NCI-H1105 treated with DMSO at 0.1 percent for 48 hours (cell line): ENCODE measurements at regions not wholly inside any gene's neighbourhood (a gene's known extent, or its start where the extent isn't known, plus 50 kb on each side); places are given as distances from the start of the nearest gene placed in this dataset.

Experiments
- DNase-seq: peaks from one replicate; lab custom pipeline; 2025; lab: John Stamatoyannopoulos, UW

DNA sequence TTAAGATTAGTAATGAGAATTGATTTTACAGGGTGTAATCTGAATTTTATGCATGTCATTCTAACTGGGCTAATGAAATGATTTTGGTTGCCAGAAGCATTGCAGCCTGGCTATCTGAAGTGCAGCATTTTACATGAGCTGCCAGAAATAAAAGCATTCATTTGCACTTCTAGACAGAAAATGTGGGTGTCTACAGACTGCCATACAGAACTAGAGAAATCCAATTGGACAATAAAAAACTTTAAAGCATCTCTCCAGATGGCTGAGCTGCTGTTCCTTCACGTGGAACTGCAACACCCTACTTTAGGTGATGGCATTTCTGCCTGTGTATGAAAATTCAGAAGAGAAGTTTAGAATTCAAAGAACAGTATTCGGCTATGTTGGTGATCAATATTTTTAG lies 450.1 kb upstream of the SLITRK1 start:
- no peak for DNase-seq

- no peak for DNase-seq
These were observed 433.3 kb upstream of the SLITRK1 start for GRCh38 chr13:84315527-84315926.

GRCh38 chr13:84303035-84303434 lies 420.8 kb upstream of the SLITRK1 start:
- DNase-seq: no peak

GRCh38 chr13:84297251-84297650 lies 415.0 kb upstream of the SLITRK1 start:
- no peak for DNase-seq

GRCh38 chr13:84296401-84296800 lies 414.1 kb upstream of the SLITRK1 start:
- no peak for DNase-seq

DNA sequence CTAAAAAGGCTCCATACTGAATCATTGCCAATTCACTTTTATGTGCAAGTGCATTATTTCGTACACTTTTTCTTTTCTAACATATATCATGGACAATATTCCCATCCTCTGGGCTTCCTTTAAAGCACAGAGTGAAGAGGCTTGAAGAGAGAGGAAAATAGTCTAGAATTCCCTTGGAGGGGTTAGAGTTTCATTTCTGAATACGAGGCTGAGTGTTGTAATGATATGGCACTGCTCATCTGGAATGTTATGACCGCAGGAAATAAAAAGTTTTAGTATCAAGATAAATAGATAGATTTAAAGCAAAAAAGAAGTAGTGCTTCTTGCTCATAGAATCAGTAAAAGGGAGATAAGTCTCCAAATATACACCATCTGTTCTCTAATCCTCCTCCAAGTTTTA lies 412.3 kb upstream of the SLITRK1 start:
- DNase-seq: no peak

DNA sequence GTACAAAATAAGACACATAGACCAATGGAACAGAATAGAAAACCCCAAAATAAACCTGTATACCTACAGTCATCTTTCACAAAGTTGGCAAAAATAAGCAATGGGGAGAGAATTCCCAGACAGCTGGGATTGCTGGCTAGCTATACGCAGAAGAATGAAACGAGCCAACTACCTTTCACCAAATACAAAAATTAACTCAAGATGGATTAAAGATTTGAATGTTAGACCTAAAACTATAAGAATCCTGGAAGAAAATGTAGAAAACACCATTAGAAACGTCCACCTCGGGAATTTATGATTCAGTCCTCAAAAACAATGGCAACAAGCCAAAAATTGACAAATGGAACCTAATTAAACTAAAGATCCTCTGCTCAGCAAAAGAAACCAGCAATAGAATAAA lies 408.1 kb upstream of the SLITRK1 start:
- no peak for DNase-seq

DNA sequence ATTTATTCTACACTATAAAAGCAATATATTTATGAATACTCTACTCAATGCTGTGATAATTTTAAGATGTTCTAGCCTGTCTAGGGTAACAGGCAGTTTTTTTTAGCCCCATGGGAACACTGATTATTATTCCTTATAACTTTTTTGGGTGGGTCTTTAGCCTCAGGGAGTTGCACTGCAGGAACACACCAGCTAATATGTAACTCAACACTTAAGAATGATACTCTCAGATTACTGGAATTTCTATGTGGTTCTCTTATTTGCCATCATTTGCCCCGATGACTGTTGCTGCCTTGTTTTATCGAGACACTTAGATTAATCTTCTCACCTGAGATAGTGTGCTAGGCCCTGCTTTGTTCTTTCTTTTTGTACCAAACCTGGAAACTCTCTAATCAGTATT lies 396.9 kb upstream of the SLITRK1 start:
- DNase-seq: no peak

GRCh38 chr13:84272877-84273562 lies 390.7 kb upstream of the SLITRK1 start:
- DNase-seq: no peak

GRCh38 chr13:84265257-84265764 lies 383.0 kb upstream of the SLITRK1 start:
- no peak for DNase-seq

DNA sequence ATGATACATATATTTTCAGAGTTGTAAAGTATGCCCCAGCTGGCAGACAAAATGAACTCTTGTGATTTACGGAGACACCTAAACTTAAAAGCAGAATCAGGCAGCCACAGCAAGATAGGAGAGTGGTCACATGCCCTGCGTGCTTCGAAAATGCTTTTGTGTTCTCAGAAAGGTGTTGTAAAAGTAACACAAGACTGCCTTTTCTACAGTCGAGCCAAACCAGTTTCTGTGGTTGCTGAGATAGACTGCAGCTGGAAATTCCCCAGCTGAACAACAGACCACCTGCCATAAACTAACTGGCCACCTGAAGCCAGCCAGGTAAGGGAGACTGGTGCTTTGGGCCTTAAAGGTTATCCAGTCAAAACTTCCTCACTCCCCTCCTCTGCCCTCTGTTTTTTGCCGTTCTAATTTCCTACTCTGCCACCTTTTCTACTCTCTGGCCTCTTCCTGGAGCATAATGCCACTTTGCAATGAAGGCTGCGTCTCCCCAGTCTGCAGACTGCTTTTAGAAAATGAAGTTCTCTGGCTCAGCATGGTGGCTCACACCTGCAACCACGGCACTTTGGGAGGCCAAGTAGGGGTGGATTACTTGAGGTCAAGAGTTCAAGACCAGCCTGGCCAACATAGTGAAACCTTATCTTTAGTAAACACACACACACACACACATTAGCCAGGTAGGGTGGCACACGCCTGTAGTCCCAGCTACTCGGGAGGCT lies 381.2 kb upstream of the SLITRK1 start:
- no peak for DNase-seq

DNA sequence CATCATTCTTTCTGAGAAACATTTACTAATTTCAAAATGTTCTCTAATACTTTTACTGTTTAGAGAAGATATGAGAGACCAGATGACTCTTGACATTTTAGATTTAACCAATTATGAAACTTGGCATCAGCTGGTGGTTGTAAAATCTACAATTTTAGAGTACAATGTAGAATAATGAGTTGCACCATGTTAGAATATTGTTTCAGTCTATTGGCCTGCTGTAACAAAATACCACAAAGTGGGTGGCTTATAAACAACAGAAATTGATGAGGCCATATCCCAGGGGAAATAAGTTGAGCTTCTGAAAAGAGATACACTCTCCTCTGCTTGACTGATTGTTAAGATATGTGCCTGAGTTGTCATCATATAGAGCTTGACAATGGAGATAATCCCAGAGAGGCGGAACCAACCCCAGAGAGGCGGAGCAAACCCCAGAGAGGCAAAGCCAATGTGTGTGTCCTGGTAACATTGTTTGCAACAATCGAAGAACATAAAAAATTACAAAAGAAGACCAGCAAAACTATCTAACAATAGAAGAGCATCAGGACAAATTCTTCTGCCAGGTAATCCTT lies 373.0 kb upstream of the SLITRK1 start:
- no peak for DNase-seq

DNA sequence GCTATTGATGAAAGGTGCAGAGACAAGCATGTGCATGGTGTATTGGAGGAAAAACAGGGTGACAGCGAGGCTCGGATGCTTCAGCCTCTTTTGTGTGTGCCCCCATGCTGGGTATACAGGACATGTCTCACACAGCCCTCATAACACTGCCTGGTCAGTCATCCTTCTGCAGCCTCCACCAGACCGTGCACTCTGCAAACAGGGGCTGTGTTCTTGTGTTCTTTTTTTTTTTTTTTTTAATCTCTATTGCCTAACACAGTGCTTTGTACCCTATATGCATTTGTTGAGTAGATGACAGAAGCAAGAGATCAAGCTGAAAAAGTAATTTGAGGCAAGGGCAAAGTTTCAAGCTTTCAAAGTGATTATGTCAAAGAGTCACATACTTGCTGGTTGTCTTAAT lies 367.2 kb upstream of the SLITRK1 start:
- no peak for DNase-seq

- DNase-seq: no peak
These were observed 361.1 kb upstream of the SLITRK1 start for GRCh38 chr13:84243340-84243739.

DNA sequence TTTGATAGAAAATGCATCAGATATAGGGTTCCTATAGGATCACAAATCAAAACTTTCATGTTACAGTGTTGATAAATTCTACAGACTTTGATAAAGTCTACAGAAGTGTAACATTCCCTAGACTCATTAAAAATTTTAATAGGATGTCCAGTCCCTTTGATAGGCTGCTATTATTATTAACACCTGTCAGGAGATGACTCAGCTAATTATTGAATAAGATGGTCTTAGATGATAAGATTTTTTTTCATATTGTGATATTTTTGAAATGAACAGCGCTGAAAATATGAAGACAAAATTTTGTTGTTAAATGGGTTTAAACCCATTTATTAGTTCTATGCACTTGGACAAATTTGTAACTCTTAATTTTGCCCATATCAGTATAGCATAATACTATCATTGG lies 356.8 kb upstream of the SLITRK1 start:
- no peak for DNase-seq

DNA sequence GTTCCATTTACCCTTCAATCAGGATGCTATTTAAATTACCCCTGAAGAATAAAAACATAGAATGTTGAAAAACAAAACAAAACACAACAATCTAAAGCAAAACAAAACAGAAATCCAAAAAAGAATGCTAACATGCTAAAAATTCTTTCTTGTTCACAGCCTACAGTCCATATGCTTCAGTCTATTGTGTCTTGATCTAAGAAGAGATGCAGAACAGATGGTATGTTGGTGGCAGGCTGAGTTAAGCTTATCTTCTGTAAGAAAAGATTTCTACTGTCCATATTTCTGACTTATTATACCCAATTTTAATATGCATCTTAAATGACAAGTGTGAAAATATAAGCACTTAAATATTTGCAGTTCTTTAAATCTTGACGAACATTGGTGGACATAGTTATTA lies 356.1 kb upstream of the SLITRK1 start:
- no peak for DNase-seq

GRCh38 chr13:84237143-84237542 lies 354.9 kb upstream of the SLITRK1 start:
- no peak for DNase-seq

GRCh38 chr13:84234416-84234815 lies 352.1 kb upstream of the SLITRK1 start:
- peak; percentile 13 for DNase-seq

GRCh38 chr13:84230568-84230967 lies 348.3 kb upstream of the SLITRK1 start:
- DNase-seq: no peak

- DNase-seq: no peak
These were observed 328.8 kb upstream of the SLITRK1 start for GRCh38 chr13:84211048-84211447.

GRCh38 chr13:84208246-84208910 lies 326.1 kb upstream of the SLITRK1 start:
- DNase-seq: no peak

DNA sequence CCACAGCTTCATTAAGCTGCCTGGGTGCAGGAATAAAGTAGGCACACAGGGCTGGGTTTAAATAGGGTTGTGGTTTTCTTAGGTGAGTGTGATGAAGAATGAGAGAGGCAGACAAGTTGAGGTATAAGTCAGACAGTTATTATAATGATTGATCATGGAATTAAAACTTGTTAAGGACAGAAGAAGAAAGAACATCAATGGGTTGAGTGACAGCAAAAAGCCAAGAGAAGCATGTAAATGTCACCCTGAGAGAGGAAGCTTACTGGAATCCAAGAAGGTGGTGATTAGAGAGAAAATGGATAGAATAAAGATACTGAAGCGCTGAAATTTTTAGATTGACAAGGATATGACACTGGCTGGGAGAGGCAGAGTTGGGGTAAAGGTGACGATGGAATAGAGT lies 325.2 kb upstream of the SLITRK1 start:
- no peak for DNase-seq

- DNase-seq: no peak
These were observed 318.7 kb upstream of the SLITRK1 start for GRCh38 chr13:84200971-84201370.
